ENCODE measurements at regions not wholly inside any gene's neighbourhood (a gene's known extent, or its start where the extent isn't known, plus 50 kb on each side); places are given as distances from the start of the nearest gene placed in this dataset.

DNA sequence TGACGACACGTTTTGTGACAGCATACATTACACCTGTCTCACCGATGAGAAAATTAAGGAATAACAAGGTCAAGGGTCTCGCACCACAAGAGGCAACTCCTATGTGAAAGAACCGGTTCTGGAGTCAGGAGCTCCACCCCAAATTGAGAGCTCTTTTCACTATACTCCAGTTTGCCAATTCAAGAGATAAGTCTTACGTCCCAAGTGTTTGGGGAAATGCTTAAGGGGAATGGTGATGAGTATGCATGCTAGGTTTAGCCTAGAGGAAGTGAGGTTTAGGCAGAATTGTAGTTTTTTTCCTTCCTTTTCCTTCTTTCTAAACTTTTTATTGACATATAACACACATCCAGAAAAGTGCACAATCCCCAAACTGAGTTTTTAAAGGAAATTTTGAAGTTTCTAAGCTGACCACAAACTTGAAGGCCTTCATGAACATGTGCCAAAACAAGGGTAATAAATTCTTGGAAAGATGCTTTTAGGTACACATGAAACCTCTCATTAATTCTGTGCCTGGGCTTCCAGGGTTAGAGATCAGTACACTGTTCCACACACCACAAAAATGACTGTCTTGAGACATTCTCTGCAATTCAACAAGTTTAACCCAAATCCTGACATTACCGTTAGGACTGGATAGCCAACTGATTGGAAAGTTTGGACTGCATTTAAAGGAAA, 127.6 kb upstream of the SLC1A3 start:
- Mint-ChIP-seq H3K27me3 (ENCODE audit: insufficient read depth) (peaks cover 1% of the 10 kb centered on the region), H3K27ac (no peak overlapping the region), H3K4me3 (no peak overlapping the region), H3K36me3 (ENCODE audit: low read depth) (no peaks in the 10 kb centered on the region), H3K4me1 (no peaks in the 10 kb centered on the region), H3K9me3 (peaks cover 19% of the 10 kb centered on the region)
- Histone ChIP-seq H3K4me3 (ENCODE audit: low read length) (no peak overlapping the region), H3K9me3 (ENCODE audit: control insufficient read depth, low read length) (no peaks in the 10 kb centered on the region), H3K9ac (ENCODE audit: extremely low read depth, low read length, poor library complexity, severe bottlenecking) (no peak overlapping the region), H3K27me3 (ENCODE audit: control insufficient read depth, insufficient read depth, low read length, poor library complexity, severe bottlenecking) (no peaks in the 10 kb centered on the region), H3K27ac (ENCODE audit: low read depth, low read length) (no peak overlapping the region), H3K4me1 (ENCODE audit: control insufficient read depth, insufficient read depth, low read length) (no peaks in the 10 kb centered on the region), H3K36me3 (ENCODE audit: control insufficient read depth, insufficient read depth, low read length) (no peaks in the 10 kb centered on the region)
- WGBS, 2 experiments (ENCODE audit: insufficient coverage in 1 of 2, insufficient read length in 1 of 2) = 92 to 93% methylated on average over 6 of the region's 7 CpGs
- DNase-seq = no peak
- TF ChIP-seq, protein P1, sequence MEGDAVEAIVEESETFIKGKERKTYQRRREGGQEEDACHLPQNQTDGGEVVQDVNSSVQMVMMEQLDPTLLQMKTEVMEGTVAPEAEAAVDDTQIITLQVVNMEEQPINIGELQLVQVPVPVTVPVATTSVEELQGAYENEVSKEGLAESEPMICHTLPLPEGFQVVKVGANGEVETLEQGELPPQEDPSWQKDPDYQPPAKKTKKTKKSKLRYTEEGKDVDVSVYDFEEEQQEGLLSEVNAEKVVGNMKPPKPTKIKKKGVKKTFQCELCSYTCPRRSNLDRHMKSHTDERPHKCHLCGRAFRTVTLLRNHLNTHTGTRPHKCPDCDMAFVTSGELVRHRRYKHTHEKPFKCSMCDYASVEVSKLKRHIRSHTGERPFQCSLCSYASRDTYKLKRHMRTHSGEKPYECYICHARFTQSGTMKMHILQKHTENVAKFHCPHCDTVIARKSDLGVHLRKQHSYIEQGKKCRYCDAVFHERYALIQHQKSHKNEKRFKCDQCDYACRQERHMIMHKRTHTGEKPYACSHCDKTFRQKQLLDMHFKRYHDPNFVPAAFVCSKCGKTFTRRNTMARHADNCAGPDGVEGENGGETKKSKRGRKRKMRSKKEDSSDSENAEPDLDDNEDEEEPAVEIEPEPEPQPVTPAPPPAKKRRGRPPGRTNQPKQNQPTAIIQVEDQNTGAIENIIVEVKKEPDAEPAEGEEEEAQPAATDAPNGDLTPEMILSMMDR (conservative IDR thresholded peaks at IDR 0.05) = no peak

DNA sequence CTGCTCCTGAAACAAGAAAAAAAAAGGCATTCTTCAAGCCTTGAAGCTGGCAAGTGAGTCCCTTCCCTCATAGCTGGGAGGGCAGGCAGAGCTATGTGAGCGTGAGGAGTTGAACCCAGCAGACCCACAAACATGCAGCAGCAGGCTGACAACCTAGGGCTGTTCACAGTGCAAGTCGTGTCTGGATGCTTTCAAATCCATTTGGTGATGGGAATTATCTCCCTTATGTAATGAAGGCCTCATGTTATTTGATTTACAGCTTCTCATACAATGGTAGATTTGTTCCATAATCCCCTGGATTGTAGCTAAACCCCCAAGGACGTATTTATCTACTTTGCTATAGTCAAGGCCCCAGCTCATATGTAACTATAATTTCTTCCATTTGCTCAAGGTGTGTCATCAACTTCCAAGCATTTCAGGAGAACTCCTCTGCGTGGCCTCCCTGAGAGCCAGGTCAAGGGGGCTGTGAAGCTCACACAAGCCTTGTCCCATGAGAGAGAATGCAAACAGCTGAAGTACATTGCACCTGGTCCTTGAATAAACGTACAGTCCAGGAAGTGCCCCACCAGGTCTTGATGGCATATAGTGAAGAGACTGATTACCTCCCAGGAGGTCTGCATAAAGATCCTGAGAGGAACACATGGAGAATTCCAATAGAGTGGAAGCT, 124.8 kb upstream of the SLC1A3 start:
- H3K27ac ChIP-seq (ENCODE audit: low read depth, low read length) = no peak overlapping the region
- no peak overlapping the region for H3K4me3 ChIP-seq (ENCODE audit: low read length)
- no peak for DNase-seq
- H3K9me3 Mint-ChIP-seq = peaks cover 2% of the 10 kb centered on the region
- no peak overlapping the region for H3K27ac Mint-ChIP-seq
- WGBS, 2 experiments (ENCODE audit: insufficient coverage in 1 of 2, insufficient read length in 1 of 2) = 88 to 91% methylated on average over 4 to 5 of the region's 5 CpGs
- no peaks in the 10 kb centered on the region for H3K4me1 ChIP-seq (ENCODE audit: control insufficient read depth, insufficient read depth, low read length)
- H3K4me3 Mint-ChIP-seq = no peak overlapping the region
- peaks cover 7% of the 10 kb centered on the region for H3K27me3 Mint-ChIP-seq (ENCODE audit: insufficient read depth)
- H3K4me1 Mint-ChIP-seq = no peaks in the 10 kb centered on the region
- H3K9me3 ChIP-seq (ENCODE audit: control insufficient read depth, low read length) = no peaks in the 10 kb centered on the region
- no peaks in the 10 kb centered on the region for H3K36me3 Mint-ChIP-seq (ENCODE audit: low read depth)
- TF ChIP-seq, protein P1 (conservative IDR thresholded peaks at IDR 0.05) = no peak
- H3K9ac ChIP-seq (ENCODE audit: extremely low read depth, low read length, poor library complexity, severe bottlenecking) = no peak overlapping the region
- no peaks in the 10 kb centered on the region for H3K36me3 ChIP-seq (ENCODE audit: control insufficient read depth, insufficient read depth, low read length)
- H3K27me3 ChIP-seq (ENCODE audit: control insufficient read depth, insufficient read depth, low read length, poor library complexity, severe bottlenecking) = no peaks in the 10 kb centered on the region

DNA sequence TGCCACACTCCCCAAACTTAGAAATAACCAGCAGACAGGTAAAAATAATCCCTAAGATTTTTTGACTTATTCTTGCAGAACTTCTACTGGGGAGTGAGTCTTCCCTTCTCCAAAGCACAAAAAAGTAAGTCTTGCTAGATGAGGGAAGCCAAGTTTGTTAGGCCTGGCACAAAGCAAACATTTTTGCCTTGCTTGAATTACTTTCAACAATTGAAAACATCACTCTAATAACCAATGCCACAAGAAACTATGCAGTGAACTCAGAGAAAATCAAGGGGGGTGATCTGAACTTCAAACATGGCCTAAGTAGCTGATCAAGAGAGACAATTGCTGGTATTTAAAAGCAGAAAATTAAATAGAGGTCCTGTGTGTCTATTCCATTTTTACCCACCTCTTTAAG, 123.6 kb upstream of the SLC1A3 start:
- Histone ChIP-seq H3K4me3 (ENCODE audit: low read length) (no peak overlapping the region), H3K9me3 (ENCODE audit: control insufficient read depth, low read length) (no peaks in the 10 kb centered on the region), H3K27me3 (ENCODE audit: control insufficient read depth, insufficient read depth, low read length, poor library complexity, severe bottlenecking) (peaks cover 2% of the 10 kb centered on the region), H3K4me1 (ENCODE audit: control insufficient read depth, insufficient read depth, low read length) (no peaks in the 10 kb centered on the region), H3K27ac (ENCODE audit: low read depth, low read length) (no peak overlapping the region), H3K36me3 (ENCODE audit: control insufficient read depth, insufficient read depth, low read length) (no peaks in the 10 kb centered on the region), H3K9ac (ENCODE audit: extremely low read depth, low read length, poor library complexity, severe bottlenecking) (no peak overlapping the region)
- Mint-ChIP-seq H3K4me1 (peaks cover 1% of the 10 kb centered on the region), H3K36me3 (ENCODE audit: low read depth) (no peaks in the 10 kb centered on the region), H3K27me3 (ENCODE audit: insufficient read depth) (peaks cover 8% of the 10 kb centered on the region), H3K27ac (no peak overlapping the region), H3K9me3 (peaks cover 2% of the 10 kb centered on the region), H3K4me3 (no peak overlapping the region)
- DNase-seq = no peak
- TF ChIP-seq, protein P1 (conservative IDR thresholded peaks at IDR 0.05) = no peak
